Trophoblast cell (in vitro differentiated cells and primary cell): ENCODE measurements at regions not wholly inside any gene's neighbourhood (a gene's known extent, or its start where the extent isn't known, plus 50 kb on each side); places are given as distances from the start of the nearest gene placed in this dataset.

Experiments used
- DNase-seq, 2 donors: peaks; one replicate each; pipeline ENCODE4 v3.0.0-alpha.2; 2016
- H2AFZ ChIP-seq: 2 replicates; pipeline ENCODE4 v1.6.1; 2013; ENCODE audit warnings: low read length, moderate library complexity, mild to moderate bottlenecking; ENCODE audit not compliant: insufficient read depth, poor library complexity
- H2AK5ac ChIP-seq: 2 replicates; pipeline ENCODE4 v1.6.1; 2013; ENCODE audit warnings: mild to moderate bottlenecking, low read length
- H2BK120ac ChIP-seq: 2 replicates; pipeline ENCODE4 v1.6.1; 2013; ENCODE audit warnings: low read length, mild to moderate bottlenecking, moderate library complexity; ENCODE audit not compliant: insufficient read depth, poor library complexity
- H2BK12ac ChIP-seq: 2 replicates; pipeline ENCODE4 v1.6.1; 2013; ENCODE audit warnings: mild to moderate bottlenecking, low read length, moderate library complexity
- H2BK5ac ChIP-seq: 2 replicates; pipeline ENCODE4 v1.6.1; 2013; ENCODE audit warnings: low read length, low read depth, moderate library complexity, mild to moderate bottlenecking; ENCODE audit not compliant: poor library complexity
- H3K14ac ChIP-seq: 2 replicates; pipeline ENCODE4 v1.6.1; 2013; ENCODE audit warnings: mild to moderate bottlenecking, low read length
- H3K18ac ChIP-seq: 2 replicates; pipeline ENCODE4 v1.6.1; 2013; ENCODE audit warnings: mild to moderate bottlenecking, low read length
- H3K23ac ChIP-seq: 2 replicates; pipeline ENCODE4 v1.6.1; 2013; ENCODE audit warnings: low read length
- H3K27ac ChIP-seq: 2 replicates; pipeline ENCODE4 v1.5.1; 2013; ENCODE audit warnings: low read depth, mild to moderate bottlenecking, inconsistent platforms, low read length, moderate library complexity
- H3K27me3 ChIP-seq: 2 replicates; pipeline ENCODE4 v1.6.1; 2013; ENCODE audit warnings: inconsistent platforms, mild to moderate bottlenecking, low read length, moderate library complexity; ENCODE audit not compliant: insufficient read depth
- H3K36me3 ChIP-seq, 2 experiments: 1 replicate in 1 of 2; 2 replicates in 1 of 2; pipeline ENCODE4 v1.6.1; 2013; ENCODE audit warnings: low read length in 2 of 2, mild to moderate bottlenecking in 2 of 2, moderate library complexity in 1 of 2; ENCODE audit not compliant: insufficient read depth in 2 of 2, control insufficient read depth in 1 of 2
- H3K4ac ChIP-seq: 2 replicates; pipeline ENCODE4 v1.6.1; 2013; ENCODE audit warnings: low read depth, mild to moderate bottlenecking, low read length, moderate library complexity
- H3K4me1 ChIP-seq, 2 experiments: 1 replicate in 1 of 2; 2 replicates in 1 of 2; pipeline ENCODE4 v1.6.1; 2013; ENCODE audit warnings: low read length in 2 of 2, mild to moderate bottlenecking in 2 of 2, moderate library complexity in 1 of 2; ENCODE audit not compliant: insufficient read depth in 2 of 2, control insufficient read depth in 1 of 2
- H3K4me2 ChIP-seq: 2 replicates; pipeline ENCODE4 v1.6.1; 2013; ENCODE audit warnings: inconsistent platforms, mild to moderate bottlenecking, low read length, moderate library complexity
- H3K4me3 ChIP-seq: 2 replicates; pipeline ENCODE4 v1.5.1; 2013; ENCODE audit warnings: mild to moderate bottlenecking, low read depth, low read length, inconsistent platforms
- H3K79me1 ChIP-seq: one replicate; pipeline ENCODE4 v1.6.1; 2013; ENCODE audit warnings: low read length
- H3K79me2 ChIP-seq: 2 replicates; pipeline ENCODE4 v1.6.1; 2013; ENCODE audit warnings: low read length, mild to moderate bottlenecking; ENCODE audit not compliant: control insufficient read depth, insufficient read depth, poor library complexity
- H3K9ac ChIP-seq: 2 replicates; pipeline ENCODE4 v1.6.1; 2013; ENCODE audit warnings: mild to moderate bottlenecking, low read length
- H3K9me3 ChIP-seq: 2 replicates; pipeline ENCODE4 v1.6.1; 2013; ENCODE audit warnings: low read depth, mild to moderate bottlenecking, control low read depth, inconsistent platforms, low read length; ENCODE audit not compliant: insufficient read depth
- H4K12ac ChIP-seq: 2 replicates; pipeline ENCODE4 v1.6.1; 2013; ENCODE audit warnings: low read depth, mild to moderate bottlenecking, low read length, moderate library complexity
- H4K8ac ChIP-seq: 2 replicates; pipeline ENCODE4 v1.6.1; 2013; ENCODE audit warnings: low read depth, mild to moderate bottlenecking, low read length, moderate library complexity
- H4K91ac ChIP-seq: one replicate; pipeline ENCODE4 v1.6.1; 2013; ENCODE audit warnings: low read depth, mild to moderate bottlenecking, low read length, moderate library complexity
- WGBS: extraction: QIAGEN DNeasy Blood & Tissue Kit; methylation state at CpG from one replicate; pipeline ENCODE4 v1.1.7; 2013; ENCODE audit warnings: missing lambda C conversion rate; ENCODE audit not compliant: insufficient read length, insufficient coverage; ENCODE audit errors: extremely low coverage; 5-methylcytosine and 5-hydroxymethylcytosine counted together

DNA sequence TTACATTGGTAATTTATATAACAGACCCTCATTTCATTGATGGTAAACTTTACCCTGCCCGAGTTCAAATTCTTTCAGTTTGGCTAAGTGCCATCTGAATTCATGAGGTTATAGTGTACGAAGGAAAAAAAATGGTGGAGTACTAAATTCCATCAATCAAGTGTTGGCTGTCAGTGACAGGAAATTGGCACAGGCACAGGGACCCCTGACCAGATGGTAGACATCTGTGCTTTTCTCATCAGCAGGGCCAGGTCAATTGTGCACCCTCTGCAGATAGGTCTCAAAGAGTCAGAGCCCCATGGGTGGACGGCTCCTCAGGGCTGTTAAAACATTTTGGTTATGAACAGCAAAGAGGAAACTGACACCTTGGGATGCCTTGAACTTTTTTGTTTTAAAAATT is 439.2 kb downstream of the SETBP1 start:
- Histone ChIP-seq H3K79me2 (no peaks in the 10 kb centered on the region), H4K8ac (no peak overlapping the region), H3K9ac (peak overlapping the region; percentile 61), H2BK120ac (no peak overlapping the region), H3K4me3 (no peak overlapping the region), H3K9me3 (no peaks in the 10 kb centered on the region), H3K27ac (no peak overlapping the region), H3K18ac (no peak overlapping the region), H3K79me1 (no peaks in the 10 kb centered on the region), H2AFZ (no peak overlapping the region), H4K12ac (no peak overlapping the region), H3K4me2 (no peak overlapping the region), H4K91ac (no peak overlapping the region), H2AK5ac (no peak overlapping the region), H2BK5ac (no peak overlapping the region), H2BK12ac (no peak overlapping the region), H3K36me3 (no peaks in the 10 kb centered on the region), H3K4ac (no peak overlapping the region), H3K4me1 (no peaks in the 10 kb centered on the region), H3K23ac (no peak overlapping the region), H3K27me3 (no peaks in the 10 kb centered on the region), H3K14ac (no peak overlapping the region)
- no peak for DNase-seq
- no CpG with 5 or more reads among the region's 3 CpGs for WGBS

DNA sequence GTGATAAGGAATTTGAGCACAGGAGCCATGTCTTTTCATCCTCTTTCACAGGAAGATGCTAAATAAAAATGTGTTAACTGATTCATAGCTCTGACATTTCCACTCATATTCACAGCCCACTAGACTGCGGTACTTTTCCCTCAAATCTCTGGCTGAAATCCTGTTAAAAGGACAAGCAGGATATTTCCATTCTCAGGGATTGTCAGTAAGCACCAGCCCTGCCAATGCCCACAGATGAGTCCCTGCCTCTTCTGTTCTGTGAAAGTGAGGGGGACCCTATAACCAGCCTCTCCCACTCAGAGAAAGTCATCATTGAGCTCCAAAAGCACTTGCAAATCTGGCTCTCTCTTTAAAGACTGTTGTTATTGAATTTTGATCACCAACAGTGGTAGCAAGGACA is 440.5 kb downstream of the SETBP1 start:
- H3K79me1 ChIP-seq = no peaks in the 10 kb centered on the region
- H3K27ac ChIP-seq = no peak overlapping the region
- no peak overlapping the region for H2BK12ac ChIP-seq
- no peak overlapping the region for H3K4ac ChIP-seq
- H3K23ac ChIP-seq = no peak overlapping the region
- H4K12ac ChIP-seq = no peak overlapping the region
- H3K79me2 ChIP-seq = no peaks in the 10 kb centered on the region
- no peak for DNase-seq
- H3K9ac ChIP-seq = no peak overlapping the region
- no peak overlapping the region for H3K4me2 ChIP-seq
- no peak overlapping the region for H2AK5ac ChIP-seq
- H3K4me3 ChIP-seq = no peak overlapping the region
- H2BK120ac ChIP-seq = no peak overlapping the region
- no peak overlapping the region for H2AFZ ChIP-seq
- no peak overlapping the region for H3K18ac ChIP-seq
- no CpG with 5 or more reads among the region's 1 CpG for WGBS
- no peaks in the 10 kb centered on the region for H3K36me3 ChIP-seq
- H3K4me1 ChIP-seq = no peaks in the 10 kb centered on the region
- H4K8ac ChIP-seq = no peak overlapping the region
- H4K91ac ChIP-seq = no peak overlapping the region
- H2BK5ac ChIP-seq = no peak overlapping the region
- no peak overlapping the region for H3K14ac ChIP-seq
- no peaks in the 10 kb centered on the region for H3K27me3 ChIP-seq
- H3K9me3 ChIP-seq = no peaks in the 10 kb centered on the region

DNA sequence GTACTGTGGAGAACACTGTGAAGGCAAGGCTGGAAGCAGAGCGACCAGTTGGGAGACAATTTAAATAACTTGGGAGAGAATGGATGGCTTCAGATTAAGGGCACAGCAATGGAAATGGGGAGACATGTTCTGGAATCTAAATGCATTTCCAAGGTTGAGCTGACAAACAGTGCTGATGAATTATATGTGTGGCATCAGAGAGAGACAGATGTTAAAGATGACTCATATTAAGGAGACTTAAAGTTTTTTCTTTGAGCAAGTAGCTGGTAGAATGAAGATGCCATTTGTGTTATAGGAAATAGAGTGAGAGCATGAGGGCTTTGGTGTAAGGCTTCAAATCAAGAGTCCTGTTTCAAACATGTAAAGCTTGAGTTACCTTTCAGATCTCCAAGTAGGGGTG is 441.8 kb downstream of the SETBP1 start:
- Histone ChIP-seq H2BK12ac (no peak overlapping the region), H3K23ac (no peak overlapping the region), H2BK5ac (no peak overlapping the region), H3K4me2 (no peak overlapping the region), H3K14ac (no peak overlapping the region), H2AFZ (no peak overlapping the region), H4K91ac (no peak overlapping the region), H3K27ac (no peak overlapping the region), H3K4me1 (no peaks in the 10 kb centered on the region), H3K27me3 (no peaks in the 10 kb centered on the region), H4K8ac (no peak overlapping the region), H2BK120ac (no peak overlapping the region), H3K4me3 (no peak overlapping the region), H3K36me3 (no peaks in the 10 kb centered on the region), H3K9ac (no peak overlapping the region), H3K18ac (no peak overlapping the region), H3K79me2 (no peaks in the 10 kb centered on the region), H2AK5ac (no peak overlapping the region), H3K4ac (no peak overlapping the region), H3K79me1 (no peaks in the 10 kb centered on the region), H3K9me3 (no peaks in the 10 kb centered on the region), H4K12ac (no peak overlapping the region)
- no peak for DNase-seq
- WGBS = no CpG with 5 or more reads among the region's 1 CpG

DNA sequence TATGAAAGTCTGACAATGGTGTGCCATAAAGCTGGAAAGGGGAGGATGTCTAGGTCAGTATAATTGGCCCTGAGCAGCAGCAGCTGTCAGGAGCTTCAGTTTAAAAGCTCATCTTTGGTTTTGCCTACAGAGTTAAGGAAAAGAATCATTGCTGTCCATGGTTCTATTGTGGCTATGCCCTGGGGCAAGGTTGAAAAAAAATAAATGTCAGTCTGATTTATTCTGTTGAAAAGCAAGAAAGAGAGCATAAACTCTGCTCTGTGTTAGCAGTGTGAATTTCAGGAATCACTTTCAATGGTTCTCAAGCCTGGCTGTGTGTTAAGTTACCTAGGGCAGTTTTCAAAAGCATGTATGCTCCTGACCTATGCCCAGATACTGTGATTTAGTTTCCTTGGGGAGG is 446.7 kb downstream of the SETBP1 start:
- Histone ChIP-seq H3K4me3 (no peak overlapping the region), H2BK120ac (no peak overlapping the region), H3K27me3 (no peaks in the 10 kb centered on the region), H3K23ac (no peak overlapping the region), H3K4ac (no peak overlapping the region), H4K8ac (no peak overlapping the region), H4K12ac (no peak overlapping the region), H3K18ac (no peak overlapping the region), H3K27ac (no peak overlapping the region), H3K9ac (no peak overlapping the region), H2BK12ac (no peak overlapping the region), H3K79me2 (no peaks in the 10 kb centered on the region), H3K9me3 (no peaks in the 10 kb centered on the region), H3K14ac (no peak overlapping the region), H2AFZ (no peak overlapping the region), H4K91ac (no peak overlapping the region), H3K36me3 (no peaks in the 10 kb centered on the region), H3K4me2 (no peak overlapping the region), H2AK5ac (no peak overlapping the region), H3K79me1 (no peaks in the 10 kb centered on the region), H3K4me1 (no peaks in the 10 kb centered on the region), H2BK5ac (no peak overlapping the region)
- DNase-seq = no peak

DNA sequence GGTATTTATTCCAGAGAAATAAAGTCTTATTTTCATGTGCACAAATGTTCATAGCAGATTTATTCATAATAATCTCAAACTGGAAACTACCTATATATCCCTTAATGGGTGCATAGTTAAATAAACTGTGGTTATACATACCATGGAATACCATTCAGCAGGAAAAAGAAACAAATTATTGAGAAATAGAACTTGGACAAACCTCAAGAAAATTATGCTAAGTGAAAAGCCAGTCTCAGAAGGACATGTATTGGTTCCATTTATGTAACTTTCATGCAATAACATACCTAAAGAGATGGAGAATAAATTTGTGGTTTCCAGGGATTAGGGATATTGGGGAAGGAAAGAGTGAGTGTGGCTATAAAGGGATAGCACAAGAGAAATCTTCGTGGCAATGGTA is 452.6 kb downstream of the SETBP1 start:
- no peak overlapping the region for H2AK5ac ChIP-seq
- H3K4me1 ChIP-seq = no peaks in the 10 kb centered on the region
- H4K8ac ChIP-seq = no peak overlapping the region
- H3K27ac ChIP-seq = no peak overlapping the region
- H3K4ac ChIP-seq = no peak overlapping the region
- H2BK120ac ChIP-seq = no peak overlapping the region
- no peak overlapping the region for H3K4me3 ChIP-seq
- no peak overlapping the region for H3K9ac ChIP-seq
- H3K27me3 ChIP-seq = no peaks in the 10 kb centered on the region
- no peak overlapping the region for H3K14ac ChIP-seq
- H3K18ac ChIP-seq = no peak overlapping the region
- H3K23ac ChIP-seq = no peak overlapping the region
- no peaks in the 10 kb centered on the region for H3K79me2 ChIP-seq
- H4K12ac ChIP-seq = no peak overlapping the region
- H4K91ac ChIP-seq = no peak overlapping the region
- H3K36me3 ChIP-seq = no peaks in the 10 kb centered on the region
- H2AFZ ChIP-seq = no peak overlapping the region
- H3K4me2 ChIP-seq = no peak overlapping the region
- no peak overlapping the region for H2BK12ac ChIP-seq
- DNase-seq = no peak
- H3K9me3 ChIP-seq = no peaks in the 10 kb centered on the region
- no peak overlapping the region for H2BK5ac ChIP-seq
- no CpG with 5 or more reads among the region's 1 CpG for whole genome bisulfite sequencing
- no peaks in the 10 kb centered on the region for H3K79me1 ChIP-seq
